ENCODE measurements at regions not wholly inside any gene's neighbourhood (a gene's known extent, or its start where the extent isn't known, plus 50 kb on each side); places are given as distances from the start of the nearest gene placed in this dataset.

- TF ChIP-seq POU6F1 (CRISPR knock-in tag; IDR thresholded peaks at IDR 0.05; ENCODE audit: borderline replicate concordance, low read depth) (no peak), CSDC2 (CRISPR knock-in tag; IDR thresholded peaks at IDR 0.05) (no peak), ZC3H10 (CRISPR knock-in tag; IDR thresholded peaks at IDR 0.05) (no peak), RARB (CRISPR knock-in tag; IDR thresholded peaks at IDR 0.05) (no peak)
- no peak for ATAC-seq
Measured at GRCh38 chr5:29779141-29779540, 1414.3 kb upstream of the CDH6 start.

- TF ChIP-seq TSHZ2 (CRISPR knock-in tag; IDR thresholded peaks at IDR 0.05) (no peak), CSRNP3 (CRISPR knock-in tag; IDR thresholded peaks at IDR 0.05) (no peak), SNAI2 (CRISPR knock-in tag; IDR thresholded peaks at IDR 0.05) (no peak), ZFP3 (CRISPR knock-in tag; IDR thresholded peaks at IDR 0.05) (no peak), RARB (CRISPR knock-in tag; IDR thresholded peaks at IDR 0.05) (no peak), OSR1 (CRISPR knock-in tag; IDR thresholded peaks at IDR 0.05) (no peak), ZNF565 (CRISPR knock-in tag; conservative IDR thresholded peaks at IDR 0.05; ENCODE audit: low read depth) (no peak), PPARA (CRISPR knock-in tag; IDR thresholded peaks at IDR 0.05; ENCODE audit: borderline replicate concordance) (no peak), ZNF70 (CRISPR knock-in tag; IDR thresholded peaks at IDR 0.05) (no peak)
- no peak for ATAC-seq
Measured at GRCh38 chr5:29777373-29777772, 1416.1 kb upstream of the CDH6 start.

GRCh38 chr5:29770936-29771335 lies 1422.5 kb upstream of the CDH6 start:
- ATAC-seq, result no peak
- no peak for TF ChIP-seq ZNF70 (CRISPR knock-in tag; IDR thresholded peaks at IDR 0.05)
- TF ChIP-seq CREB5 (CRISPR knock-in tag; IDR thresholded peaks at IDR 0.05; ENCODE audit: low read depth), result no peak
- no peak for TF ChIP-seq CSDC2 (CRISPR knock-in tag; IDR thresholded peaks at IDR 0.05)
- TF ChIP-seq ISL1 (CRISPR knock-in tag; IDR thresholded peaks at IDR 0.05), result no peak
- TF ChIP-seq RARB (CRISPR knock-in tag; IDR thresholded peaks at IDR 0.05), result no peak
- no peak for TF ChIP-seq TCF4 (CRISPR knock-in tag; IDR thresholded peaks at IDR 0.05; ENCODE audit: borderline replicate concordance)
- no peak for TF ChIP-seq TSHZ2 (CRISPR knock-in tag; IDR thresholded peaks at IDR 0.05)
- no peak for TF ChIP-seq ZNF565 (CRISPR knock-in tag; conservative IDR thresholded peaks at IDR 0.05; ENCODE audit: low read depth)
- TF ChIP-seq PATZ1 (CRISPR knock-in tag; IDR thresholded peaks at IDR 0.05; ENCODE audit: borderline replicate concordance), result no peak
- TF ChIP-seq ZFP3 (CRISPR knock-in tag; IDR thresholded peaks at IDR 0.05), result no peak
- TF ChIP-seq CSRNP3 (CRISPR knock-in tag; IDR thresholded peaks at IDR 0.05), result no peak
- TF ChIP-seq ZC3H10 (CRISPR knock-in tag; IDR thresholded peaks at IDR 0.05), result no peak
- TF ChIP-seq GLIS3 (CRISPR knock-in tag; IDR thresholded peaks at IDR 0.05), result no peak
- TF ChIP-seq BACH2 (CRISPR knock-in tag; IDR thresholded peaks at IDR 0.05; ENCODE audit: borderline replicate concordance), result no peak
- no peak for TF ChIP-seq PPARA (CRISPR knock-in tag; IDR thresholded peaks at IDR 0.05; ENCODE audit: borderline replicate concordance)
- TF ChIP-seq ARNTL (CRISPR knock-in tag; IDR thresholded peaks at IDR 0.05; ENCODE audit: borderline replicate concordance, low read depth), result no peak
- no peak for TF ChIP-seq SNAI2 (CRISPR knock-in tag; IDR thresholded peaks at IDR 0.05)
- no peak for TF ChIP-seq ESRRG (CRISPR knock-in tag; IDR thresholded peaks at IDR 0.05)

All from SK-N-SH treated with all-trans-retinoic acid at 6 μM for 48 hours (cell line).